ENCODE measurements at regions not wholly inside any gene's neighbourhood (a gene's known extent, or its start where the extent isn't known, plus 50 kb on each side); places are given as distances from the start of the nearest gene placed in this dataset.

GRCh38 chr18:55886886-55887285 is 298.9 kb upstream of the TCF4 start:
- Histone ChIP-seq H3K27me3 (no peaks in the 10 kb centered on the region), H3K4me1 (ENCODE audit: insufficient read depth) (no peaks in the 10 kb centered on the region), H3K36me3 (no peaks in the 10 kb centered on the region), H3K27ac (no peak overlapping the region), H3K9me3 (no peaks in the 10 kb centered on the region), H3K4me3 (no peak overlapping the region)
- DNase-seq: no peak
- no peak for TF ChIP-seq EP300 (IDR thresholded peaks at IDR 0.05)
- TF ChIP-seq CTCF (IDR thresholded peaks at IDR 0.05): no peak
- TF ChIP-seq POLR2A (IDR thresholded peaks at IDR 0.05): no peak
- 91 to 97% (median 93%) methylated on average over 4 of the region's 4 CpGs for WGBS, 3 donors
- intact Hi-C loops (cut with DNase I): no loop called here

- TF ChIP-seq EP300 (IDR thresholded peaks at IDR 0.05) (no peak), POLR2A (IDR thresholded peaks at IDR 0.05) (no peak), CTCF (IDR thresholded peaks at IDR 0.05) (no peak)
- H3K27me3 ChIP-seq: no peaks in the 10 kb centered on the region
- DNase-seq: no peak
- no peak overlapping the region for H3K4me3 ChIP-seq
- H3K27ac ChIP-seq: no peak overlapping the region
- no peaks in the 10 kb centered on the region for H3K36me3 ChIP-seq
- intact Hi-C loops (cut with DNase I): no loop called here
- H3K4me1 ChIP-seq (ENCODE audit: insufficient read depth): no peaks in the 10 kb centered on the region
- 60 to 78% (median 73%) methylated on average over 2 of the region's 2 CpGs for WGBS, 3 donors
- no peaks in the 10 kb centered on the region for H3K9me3 ChIP-seq
These were observed 296.5 kb upstream of the TCF4 start for GRCh38 chr18:55884498-55884897.

- Histone ChIP-seq H3K27ac (no peak overlapping the region), H3K36me3 (no peaks in the 10 kb centered on the region), H3K9me3 (no peaks in the 10 kb centered on the region), H3K4me3 (no peak overlapping the region), H3K4me1 (ENCODE audit: insufficient read depth) (peaks cover under 1% of the 10 kb centered on the region), H3K27me3 (no peaks in the 10 kb centered on the region)
- 95 to 97% (median 96%) methylated on average over 8 of the region's 8 CpGs for WGBS, 3 donors
- intact Hi-C loops (cut with DNase I): no loop called here
- no peak for TF ChIP-seq CTCF (IDR thresholded peaks at IDR 0.05)
- no peak for TF ChIP-seq EP300 (IDR thresholded peaks at IDR 0.05)
- TF ChIP-seq POLR2A (IDR thresholded peaks at IDR 0.05): no peak
- no peak for DNase-seq
These were observed 292.6 kb upstream of the TCF4 start for GRCh38 chr18:55880617-55881016.

GRCh38 chr18:55879331-55879730 is 291.3 kb upstream of the TCF4 start:
- TF ChIP-seq CTCF (IDR thresholded peaks at IDR 0.05) (no peak), EP300 (IDR thresholded peaks at IDR 0.05) (no peak)
- intact Hi-C loops (cut with DNase I): no loop called here
- Histone ChIP-seq H3K27ac (no peak overlapping the region), H3K27me3 (no peaks in the 10 kb centered on the region), H3K4me3 (no peak overlapping the region), H3K36me3 (no peaks in the 10 kb centered on the region), H3K9me3 (no peaks in the 10 kb centered on the region), H3K4me1 (ENCODE audit: insufficient read depth) (peaks cover 4% of the 10 kb centered on the region)
- WGBS, 3 donors: 28 to 48% (median 34%) methylated on average over 2 of the region's 2 CpGs
- no peak for DNase-seq

- no peak for TF ChIP-seq CTCF (IDR thresholded peaks at IDR 0.05)
- no peak for TF ChIP-seq EP300 (IDR thresholded peaks at IDR 0.05)
- no peak for TF ChIP-seq POLR2A (IDR thresholded peaks at IDR 0.05)
- Histone ChIP-seq H3K9me3 (no peaks in the 10 kb centered on the region), H3K27me3 (no peaks in the 10 kb centered on the region), H3K36me3 (no peaks in the 10 kb centered on the region), H3K27ac (no peak overlapping the region), H3K4me1 (ENCODE audit: insufficient read depth) (peaks cover 4% of the 10 kb centered on the region), H3K4me3 (no peak overlapping the region)
- 92 to 97% (median 95%) methylated on average over 1 of the region's 1 CpG for WGBS, 3 donors
- DNase-seq: no peak
- intact Hi-C loops (cut with DNase I): no loop called here
These were observed 290.2 kb upstream of the TCF4 start for GRCh38 chr18:55878224-55878623.

Data from ovary (tissue), 7 donors.